ENCODE measurements at regions not wholly inside any gene's neighbourhood (a gene's known extent, or its start where the extent isn't known, plus 50 kb on each side); places are given as distances from the start of the nearest gene placed in this dataset.

- ChIA-PET CTCF (no interaction called here), POLR2A (ENCODE audit: low non-redundant PET) (no interaction called here)
- TF ChIP-seq CTCF (conservative IDR thresholded peaks at IDR 0.05; ENCODE audit: low read depth) = no peak
- no peak overlapping the region for H3K27ac ChIP-seq
- DNase-seq (ENCODE audit: low spot score) = no peak
Observed at GRCh38 chr11:15547685-15548084, 433.0 kb downstream of the INSC start.

- ChIA-PET POLR2A (ENCODE audit: low non-redundant PET) (no interaction called here), CTCF (interaction anchor here (0.6 kb wide), 1 partner anchor 355 kb away, joined by 3 read pairs; no protein-coding TSS in a partner anchor)
- H3K27ac ChIP-seq = no peak overlapping the region
- TF ChIP-seq CTCF (conservative IDR thresholded peaks at IDR 0.05; ENCODE audit: low read depth) = no peak
- DNase-seq (ENCODE audit: low spot score) = no peak
Observed at GRCh38 chr11:15551901-15552851, 437.5 kb downstream of the INSC start.

- ChIA-PET POLR2A (ENCODE audit: low non-redundant PET) (no interaction called here), CTCF (interaction anchor here (0.5 kb wide), 2 partner anchors 435 to 1246 kb away, joined by 3 read pairs; no protein-coding TSS in a partner anchor)
Observed at GRCh38 chr11:15555161-15555560, 440.4 kb downstream of the INSC start.

GRCh38 chr11:15557457-15558230 lies 442.9 kb downstream of the INSC start:
- no peak overlapping the region for H3K27ac ChIP-seq
- ChIA-PET CTCF (no interaction called here), POLR2A (ENCODE audit: low non-redundant PET) (no interaction called here)
- TF ChIP-seq CTCF (conservative IDR thresholded peaks at IDR 0.05; ENCODE audit: low read depth) = no peak
- DNase-seq (ENCODE audit: low spot score) = no peak

More at GRCh38 chr11:15555161-15555560, 440.4 kb downstream of the INSC start:
- no peak for DNase-seq (ENCODE audit: low spot score)
- no peak for TF ChIP-seq CTCF (conservative IDR thresholded peaks at IDR 0.05; ENCODE audit: low read depth)
- H3K27ac ChIP-seq = no peak overlapping the region

- CTCF ChIA-PET = no interaction called here
- no peak for DNase-seq (ENCODE audit: low spot score)
- H3K27ac ChIP-seq = no peak overlapping the region
- no peak for TF ChIP-seq CTCF (conservative IDR thresholded peaks at IDR 0.05; ENCODE audit: low read depth)
- POLR2A ChIA-PET (ENCODE audit: low non-redundant PET) = no interaction called here
Observed at GRCh38 chr11:15558513-15559181, 443.9 kb downstream of the INSC start.

All from RWPE1 (cell line).